Stimulated activated naive CD8-positive, alpha-beta T cell treated with anti-CD3 and anti-CD28 coated beads, Interleukin-15, amount 100 ng/mL, for 72 hours (primary cell): ENCODE measurements at regions not wholly inside any gene's neighbourhood (a gene's known extent, or its start where the extent isn't known, plus 50 kb on each side); places are given as distances from the start of the nearest gene placed in this dataset.

Experiments
- ATAC-seq: fragments of 150-1000 bp; cut with Tn5 transposase; 2 replicates; pipeline ENCODE4 v1.10.0; 2021; ENCODE audit warnings: mild to moderate bottlenecking, moderate library complexity
- DNase-seq, 2 donors: peaks; one replicate each; pipeline ENCODE4 v3.0.0; 2021 to 2022
- H3K27ac Mint-ChIP-seq, 2 donors: one replicate each; pipeline ENCODE4 v1.8.0; 2022; ENCODE audit warnings: mild to moderate bottlenecking in 2 of 2, mixed read lengths in 2 of 2, moderate library complexity in 2 of 2
- H3K27me3 Mint-ChIP-seq: one replicate; pipeline ENCODE4 v1.8.0; 2022; ENCODE audit warnings: mixed read lengths
- H3K4me1 Mint-ChIP-seq: one replicate; pipeline ENCODE4 v1.8.0; 2022; ENCODE audit warnings: mild to moderate bottlenecking, mixed read lengths
- H3K4me3 Mint-ChIP-seq, 2 donors: one replicate each; pipeline ENCODE4 v1.8.0; 2022; ENCODE audit warnings: mild to moderate bottlenecking in 2 of 2, mixed read lengths in 2 of 2, moderate library complexity in 1 of 2
- H3K9me3 Mint-ChIP-seq, 2 donors: one replicate each; pipeline ENCODE4 v1.8.0; 2022; ENCODE audit warnings: mixed read lengths in 2 of 2

- Mint-ChIP-seq H3K27ac (no peak overlapping the region), H3K4me3 (no peak overlapping the region), H3K4me1 (no peaks in the 10 kb centered on the region), H3K27me3 (no peaks in the 10 kb centered on the region), H3K9me3 (peaks cover 0 to 3% of the 10 kb centered on the region in 2 donors)
- DNase-seq: no peak
- ATAC-seq: no peak
Observed at GRCh38 chr12:24738441-24738840, 210.5 kb downstream of the BCAT1 start.

GRCh38 chr12:24731596-24731995 lies 217.3 kb downstream of the BCAT1 start:
- Mint-ChIP-seq H3K4me3 (no peak overlapping the region), H3K9me3 (peaks cover 0 to 3% of the 10 kb centered on the region in 2 donors), H3K27ac (no peak overlapping the region), H3K4me1 (peaks cover 15% of the 10 kb centered on the region), H3K27me3 (peaks cover 10% of the 10 kb centered on the region)
- DNase-seq (no peak), ATAC-seq (no peak)

- peak; percentile 65 for ATAC-seq
Observed at GRCh38 chr12:24730489-24730896, 218.4 kb downstream of the BCAT1 start.

GRCh38 chr12:24728826-24729225 lies 220.1 kb downstream of the BCAT1 start:
- Mint-ChIP-seq H3K27me3 (peaks cover 10% of the 10 kb centered on the region), H3K4me3 (no peak overlapping the region), H3K9me3 (peaks cover 0 to 5% of the 10 kb centered on the region in 2 donors), H3K27ac (no peak overlapping the region), H3K4me1 (peaks cover 27% of the 10 kb centered on the region)
- no peak for ATAC-seq
- DNase-seq: no peak

More at GRCh38 chr12:24730489-24730896, 218.4 kb downstream of the BCAT1 start:
- peaks cover 0 to 3% of the 10 kb centered on the region in 2 donors for H3K9me3 Mint-ChIP-seq
- H3K4me1 Mint-ChIP-seq: peaks cover 15% of the 10 kb centered on the region
- H3K27ac Mint-ChIP-seq: no peak overlapping the region
- DNase-seq: no peak
- peaks cover 10% of the 10 kb centered on the region for H3K27me3 Mint-ChIP-seq
- H3K4me3 Mint-ChIP-seq: no peak overlapping the region

- H3K4me3 Mint-ChIP-seq: no peak overlapping the region
- no peak for DNase-seq
- no peak for ATAC-seq
- H3K27me3 Mint-ChIP-seq: peaks cover 10% of the 10 kb centered on the region
- H3K27ac Mint-ChIP-seq: no peak overlapping the region
- peaks cover 0 to 7% of the 10 kb centered on the region in 2 donors for H3K9me3 Mint-ChIP-seq
- peaks cover 27% of the 10 kb centered on the region for H3K4me1 Mint-ChIP-seq
Observed at GRCh38 chr12:24728366-24728765, 220.5 kb downstream of the BCAT1 start.

- Mint-ChIP-seq H3K4me1 (peaks cover 22% of the 10 kb centered on the region), H3K9me3 (peaks cover 5 to 7% of the 10 kb centered on the region in 2 donors), H3K27me3 (no peaks in the 10 kb centered on the region), H3K4me3 (no peak overlapping the region), H3K27ac (no peak overlapping the region)
- no peak for DNase-seq
- no peak for ATAC-seq
Observed at GRCh38 chr12:24725616-24726015, 223.3 kb downstream of the BCAT1 start.

GRCh38 chr12:24724814-24725213 lies 224.1 kb downstream of the BCAT1 start:
- H3K9me3 Mint-ChIP-seq: peaks cover 7 to 9% of the 10 kb centered on the region in 2 donors
- H3K4me3 Mint-ChIP-seq: no peak overlapping the region
- peaks cover 19% of the 10 kb centered on the region for H3K4me1 Mint-ChIP-seq
- DNase-seq (no peak), ATAC-seq (peak; percentile 54)
- H3K27ac Mint-ChIP-seq: no peak overlapping the region
- H3K27me3 Mint-ChIP-seq: no peaks in the 10 kb centered on the region

- Mint-ChIP-seq H3K27ac (no peak overlapping the region), H3K4me3 (no peak overlapping the region), H3K27me3 (no peaks in the 10 kb centered on the region), H3K9me3 (peaks cover 7 to 9% of the 10 kb centered on the region in 2 donors), H3K4me1 (peaks cover 25% of the 10 kb centered on the region)
- DNase-seq (no peak), ATAC-seq (no peak)
Observed at GRCh38 chr12:24723759-24724158, 225.1 kb downstream of the BCAT1 start.

GRCh38 chr12:24721191-24721590 lies 227.7 kb downstream of the BCAT1 start:
- Mint-ChIP-seq H3K4me3 (no peak overlapping the region), H3K27ac (no peak overlapping the region), H3K9me3 (peaks cover 7 to 13% of the 10 kb centered on the region in 2 donors), H3K27me3 (no peaks in the 10 kb centered on the region), H3K4me1 (peaks cover 35% of the 10 kb centered on the region)
- ATAC-seq (no peak), DNase-seq (no peak)

GRCh38 chr12:24719293-24719721 lies 229.6 kb downstream of the BCAT1 start:
- H3K27ac Mint-ChIP-seq: peak overlapping the region in 1 of 2 donors; percentile 61

GRCh38 chr12:24718617-24719016 lies 230.3 kb downstream of the BCAT1 start:
- DNase-seq: no peak
- ATAC-seq: no peak
- H3K4me1 Mint-ChIP-seq: peaks cover 24% of the 10 kb centered on the region
- H3K27me3 Mint-ChIP-seq: no peaks in the 10 kb centered on the region
- peaks cover under 1 to 13% of the 10 kb centered on the region in 2 donors for H3K9me3 Mint-ChIP-seq
- peak overlapping the region in 1 of 2 donors; percentile 10 for H3K4me3 Mint-ChIP-seq
- H3K27ac Mint-ChIP-seq: no peak overlapping the region

More at GRCh38 chr12:24719293-24719721, 229.6 kb downstream of the BCAT1 start:
- peaks cover 7 to 13% of the 10 kb centered on the region in 2 donors for H3K9me3 Mint-ChIP-seq
- peak; percentile 55 to 73 for DNase-seq
- ATAC-seq: peak; percentile 99
- peaks cover 28% of the 10 kb centered on the region for H3K4me1 Mint-ChIP-seq
- H3K27me3 Mint-ChIP-seq: no peaks in the 10 kb centered on the region
- H3K4me3 Mint-ChIP-seq: peak overlapping the region in 1 of 2 donors; percentile 10

GRCh38 chr12:24714237-24714636 lies 234.7 kb downstream of the BCAT1 start:
- H3K27me3 Mint-ChIP-seq: no peaks in the 10 kb centered on the region
- H3K4me3 Mint-ChIP-seq: no peak overlapping the region
- DNase-seq (no peak), ATAC-seq (no peak)
- peaks cover 15% of the 10 kb centered on the region for H3K4me1 Mint-ChIP-seq
- H3K9me3 Mint-ChIP-seq: peaks cover 0 to 4% of the 10 kb centered on the region in 2 donors
- H3K27ac Mint-ChIP-seq: no peak overlapping the region

GRCh38 chr12:24711056-24712008 lies 237.6 kb downstream of the BCAT1 start:
- Mint-ChIP-seq H3K9me3 (no peaks in the 10 kb centered on the region), H3K4me1 (no peaks in the 10 kb centered on the region), H3K27me3 (no peaks in the 10 kb centered on the region), H3K27ac (no peak overlapping the region), H3K4me3 (no peak overlapping the region)
- no peak for DNase-seq
- ATAC-seq: no peak

- DNase-seq (no peak), ATAC-seq (peak; percentile 48)
- Mint-ChIP-seq H3K9me3 (no peaks in the 10 kb centered on the region), H3K4me3 (no peak overlapping the region), H3K27ac (no peak overlapping the region), H3K4me1 (peaks cover 10% of the 10 kb centered on the region), H3K27me3 (peaks cover 9% of the 10 kb centered on the region)
Observed at GRCh38 chr12:24709216-24709615, 239.7 kb downstream of the BCAT1 start.

GRCh38 chr12:24708718-24709117 lies 240.2 kb downstream of the BCAT1 start:
- H3K4me1 Mint-ChIP-seq: peaks cover 10% of the 10 kb centered on the region
- ATAC-seq: no peak

GRCh38 chr12:24708043-24708442 lies 240.9 kb downstream of the BCAT1 start:
- DNase-seq: no peak
- ATAC-seq: peak; percentile 19

More at GRCh38 chr12:24708718-24709117, 240.2 kb downstream of the BCAT1 start:
- H3K27ac Mint-ChIP-seq: no peak overlapping the region
- H3K27me3 Mint-ChIP-seq: peaks cover 9% of the 10 kb centered on the region
- H3K4me3 Mint-ChIP-seq: no peak overlapping the region
- no peak for DNase-seq
- H3K9me3 Mint-ChIP-seq: no peaks in the 10 kb centered on the region

More at GRCh38 chr12:24708043-24708442, 240.9 kb downstream of the BCAT1 start:
- Mint-ChIP-seq H3K27me3 (peaks cover 9% of the 10 kb centered on the region), H3K4me1 (peaks cover 10% of the 10 kb centered on the region), H3K27ac (no peak overlapping the region), H3K9me3 (no peaks in the 10 kb centered on the region), H3K4me3 (no peak overlapping the region)
